Natural killer cell treated with Interleukin-12 subunit alpha and Interleukin-12 subunit beta and Interleukin-15 and Interleukin-18, amount 100 ng/mL, for 72 hours (primary cell): ENCODE measurements at regions not wholly inside any gene's neighbourhood (a gene's known extent, or its start where the extent isn't known, plus 50 kb on each side); places are given as distances from the start of the nearest gene placed in this dataset.
A peak's percentile ranks its signal among the peaks of the same experiment; 100 is the strongest.
"Not testable (repeated sequence)": the region's sequence is repeated elsewhere in the genome, so short reads cannot be mapped to it uniquely, and the experiment has no call there.

Experiments used
- ATAC-seq, 2 donors: fragments of 150-1000 bp; cut with Tn5 transposase in 1 of 2; sonication (Bioruptor Pico), chemical (Tn5 transposase) in 1 of 2; 2 replicates each; pipeline ENCODE4 v1.10.0; 2021
- DNase-seq: peaks from one replicate; pipeline ENCODE4 v3.0.0; 2022; ENCODE audit warnings: low spot score
- H3K27ac Mint-ChIP-seq, 2 donors: 1 replicate in 1 of 2; 2 replicates in 1 of 2; pipeline ENCODE4 v1.8.0; 2022; ENCODE audit warnings: mixed read lengths in 2 of 2, mild to moderate bottlenecking in 1 of 2, moderate library complexity in 1 of 2
- H3K27me3 Mint-ChIP-seq, 2 donors: 1 replicate in 1 of 2; 2 replicates in 1 of 2; pipeline ENCODE4 v1.8.0; 2022; ENCODE audit warnings: mixed read lengths in 2 of 2
- H3K36me3 Mint-ChIP-seq: one replicate; pipeline ENCODE4 v1.8.0; 2022; ENCODE audit warnings: mixed read lengths
- H3K4me1 Mint-ChIP-seq, 2 donors: 1 replicate in 1 of 2; 2 replicates in 1 of 2; pipeline ENCODE4 v1.8.0; 2022; ENCODE audit warnings: low read depth in 2 of 2, mixed read lengths in 2 of 2, mild to moderate bottlenecking in 1 of 2
- H3K4me3 Mint-ChIP-seq: one replicate; pipeline ENCODE4 v1.8.0; 2022; ENCODE audit warnings: mixed read lengths
- H3K9me3 Mint-ChIP-seq: 2 replicates; pipeline ENCODE4 v1.8.0; 2022; ENCODE audit warnings: mixed read lengths

DNA sequence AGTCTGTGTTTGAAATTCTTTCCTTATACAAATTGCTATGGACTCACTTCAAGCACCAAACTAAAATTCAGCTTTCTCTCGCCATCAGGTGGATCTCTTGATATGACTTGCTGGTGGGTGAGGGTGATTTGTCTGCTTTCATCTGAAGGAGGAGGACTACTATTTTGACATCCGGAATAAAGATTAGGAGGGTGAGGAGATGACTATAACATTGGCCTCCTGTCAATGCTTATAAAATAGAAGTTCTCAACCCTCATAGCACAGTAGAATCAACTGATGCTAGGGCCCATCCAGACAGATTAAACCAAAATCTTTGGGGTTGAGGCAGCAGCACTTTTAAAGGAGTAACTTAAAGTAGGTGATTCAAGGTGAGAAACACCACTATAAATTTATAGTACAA is 120.4 kb upstream of the DNAJC10 start:
- H3K4me1 Mint-ChIP-seq, result no peaks in the 10 kb centered on the region
- H3K9me3 Mint-ChIP-seq, result no peaks in the 10 kb centered on the region
- no peaks in the 10 kb centered on the region for H3K36me3 Mint-ChIP-seq
- no peak for ATAC-seq
- no peak overlapping the region for H3K27ac Mint-ChIP-seq
- H3K27me3 Mint-ChIP-seq, result peaks cover 3 to 10% of the 10 kb centered on the region in 2 donors
- no peak for DNase-seq
- H3K4me3 Mint-ChIP-seq, result no peak overlapping the region

DNA sequence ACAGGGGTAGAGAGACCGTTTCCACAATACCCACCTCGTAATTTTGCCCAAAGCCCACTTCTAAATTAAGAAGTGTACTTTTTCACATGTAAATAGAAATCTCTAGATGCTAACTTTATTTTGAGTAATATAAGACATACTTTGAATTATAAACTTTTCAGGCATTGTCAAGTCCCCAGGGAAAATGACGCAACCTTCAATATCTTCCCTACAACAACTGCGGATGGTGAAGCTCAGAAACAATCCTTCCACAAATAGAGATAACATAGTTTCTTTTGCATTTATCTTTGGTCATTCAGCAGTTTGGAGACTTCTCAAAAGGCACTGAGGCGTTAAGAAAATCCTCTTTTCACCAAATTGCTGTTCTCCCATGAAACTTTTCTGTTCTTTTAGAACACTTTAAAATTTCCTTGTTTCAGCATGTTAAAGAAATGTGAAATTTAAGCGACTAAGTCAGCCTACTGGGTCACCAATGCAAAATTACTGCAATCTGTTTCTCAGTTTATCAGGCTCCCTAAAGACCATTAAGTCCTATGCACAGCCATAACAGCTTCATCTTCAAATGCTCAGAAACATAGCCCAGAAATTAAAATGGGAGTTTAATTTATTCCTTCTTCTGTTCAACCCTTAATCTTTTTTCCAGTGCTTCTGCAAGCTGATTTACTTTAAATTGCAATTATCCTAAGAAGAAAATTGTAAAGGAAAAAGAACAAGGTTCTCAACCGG is 118.3 kb upstream of the DNAJC10 start:
- ATAC-seq, result no peak
- no peak overlapping the region for H3K27ac Mint-ChIP-seq
- no peaks in the 10 kb centered on the region for H3K9me3 Mint-ChIP-seq
- no peak overlapping the region for H3K4me3 Mint-ChIP-seq
- H3K27me3 Mint-ChIP-seq, result peaks cover 3 to 10% of the 10 kb centered on the region in 2 donors
- DNase-seq, result no peak
- H3K36me3 Mint-ChIP-seq, result no peaks in the 10 kb centered on the region
- no peaks in the 10 kb centered on the region for H3K4me1 Mint-ChIP-seq

DNA sequence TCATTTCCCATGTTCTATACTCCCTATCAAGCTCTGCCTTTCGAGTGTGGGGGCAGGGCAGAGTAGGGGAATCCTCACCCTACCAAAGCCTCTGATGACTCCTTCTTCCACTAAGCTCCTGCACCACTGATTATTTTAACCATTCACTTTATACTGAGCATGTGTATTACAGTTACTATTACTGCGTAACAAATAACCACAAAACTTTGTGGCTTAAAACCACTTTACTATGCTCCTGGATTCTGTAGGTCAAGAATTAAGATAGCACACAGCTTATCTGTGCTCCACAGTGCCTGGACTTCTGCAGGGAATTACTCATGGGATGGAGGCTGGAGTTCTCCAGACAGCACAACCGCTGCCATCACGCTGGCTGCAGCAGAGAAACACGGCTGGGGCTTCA is 117.4 kb upstream of the DNAJC10 start:
- DNase-seq (no peak), ATAC-seq (peak in 1 of 2 donors; percentile 11)
- Mint-ChIP-seq H3K27ac (no peak overlapping the region), H3K27me3 (peaks cover 0 to 5% of the 10 kb centered on the region in 2 donors), H3K36me3 (no peaks in the 10 kb centered on the region), H3K9me3 (no peaks in the 10 kb centered on the region), H3K4me3 (no peak overlapping the region), H3K4me1 (no peaks in the 10 kb centered on the region)

DNA sequence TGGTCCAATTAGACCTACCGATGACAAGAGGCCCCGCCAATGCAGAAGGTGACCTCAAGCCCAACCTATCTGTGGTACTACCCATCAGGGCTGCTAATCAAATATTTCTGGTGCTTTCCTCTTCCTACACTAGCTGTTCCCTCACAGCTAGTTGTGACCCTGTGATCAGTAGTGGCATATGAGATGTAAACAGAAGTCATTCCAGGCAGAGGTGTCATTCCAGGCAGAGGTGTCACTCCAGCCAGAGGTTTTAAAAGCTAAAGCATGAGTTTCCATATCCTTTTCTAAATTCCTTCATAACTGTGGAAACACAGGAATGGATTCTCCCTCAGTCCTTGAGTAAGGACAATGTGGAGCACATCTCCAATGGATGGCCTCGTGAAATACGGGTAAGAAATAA is 110.9 kb upstream of the DNAJC10 start:
- Mint-ChIP-seq H3K9me3 (no peaks in the 10 kb centered on the region), H3K27me3 (no peaks in the 10 kb centered on the region), H3K36me3 (no peaks in the 10 kb centered on the region), H3K4me1 (no peaks in the 10 kb centered on the region), H3K4me3 (no peak overlapping the region), H3K27ac (no peak overlapping the region)
- DNase-seq, result no peak
- no peak for ATAC-seq

DNA sequence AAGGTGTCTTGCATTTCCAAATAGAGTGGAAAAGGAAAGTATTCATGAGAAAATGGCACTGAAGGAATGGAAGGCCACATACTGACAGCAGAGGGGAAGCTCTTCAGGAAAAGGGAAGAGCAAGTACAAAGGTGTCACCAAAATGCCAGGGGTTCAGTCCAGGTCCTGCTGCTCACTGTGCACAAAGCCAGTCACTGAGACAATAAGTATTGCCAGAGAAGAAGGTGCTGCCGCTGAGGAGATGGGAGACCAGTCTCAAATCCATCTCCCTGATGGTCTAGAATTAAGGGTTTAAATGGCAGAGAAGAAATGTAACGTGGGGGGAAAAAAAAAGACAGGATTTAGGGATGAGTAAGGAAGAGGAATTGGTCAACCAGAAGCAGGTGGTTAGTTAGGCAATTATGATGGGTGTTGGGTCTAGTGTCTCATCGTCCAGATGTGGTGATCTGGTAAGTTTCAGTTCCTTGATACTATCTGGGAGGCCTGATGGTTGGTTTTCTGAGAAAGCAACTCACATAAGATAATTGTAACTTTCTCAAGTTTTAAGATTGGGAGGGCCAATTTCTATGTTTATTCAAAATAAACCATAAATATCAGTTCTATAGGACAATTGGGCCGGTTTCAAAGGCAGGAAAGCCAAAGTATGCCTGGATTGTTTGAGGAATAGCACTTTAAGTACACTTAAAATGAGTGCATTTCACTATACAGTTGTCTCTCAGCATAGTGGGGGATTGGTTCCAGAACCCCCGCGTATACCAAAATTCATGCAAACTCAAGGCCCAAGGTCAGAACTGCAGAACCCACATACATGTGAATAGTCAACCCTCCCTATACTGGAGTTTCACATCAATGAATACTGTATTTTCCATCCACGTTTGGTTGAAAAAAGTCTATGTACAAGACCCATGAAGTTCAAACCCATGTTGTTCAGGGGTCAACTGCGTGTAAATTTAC is 109.1 kb upstream of the DNAJC10 start:
- Mint-ChIP-seq H3K9me3 (no peaks in the 10 kb centered on the region), H3K4me3 (no peak overlapping the region)

DNA sequence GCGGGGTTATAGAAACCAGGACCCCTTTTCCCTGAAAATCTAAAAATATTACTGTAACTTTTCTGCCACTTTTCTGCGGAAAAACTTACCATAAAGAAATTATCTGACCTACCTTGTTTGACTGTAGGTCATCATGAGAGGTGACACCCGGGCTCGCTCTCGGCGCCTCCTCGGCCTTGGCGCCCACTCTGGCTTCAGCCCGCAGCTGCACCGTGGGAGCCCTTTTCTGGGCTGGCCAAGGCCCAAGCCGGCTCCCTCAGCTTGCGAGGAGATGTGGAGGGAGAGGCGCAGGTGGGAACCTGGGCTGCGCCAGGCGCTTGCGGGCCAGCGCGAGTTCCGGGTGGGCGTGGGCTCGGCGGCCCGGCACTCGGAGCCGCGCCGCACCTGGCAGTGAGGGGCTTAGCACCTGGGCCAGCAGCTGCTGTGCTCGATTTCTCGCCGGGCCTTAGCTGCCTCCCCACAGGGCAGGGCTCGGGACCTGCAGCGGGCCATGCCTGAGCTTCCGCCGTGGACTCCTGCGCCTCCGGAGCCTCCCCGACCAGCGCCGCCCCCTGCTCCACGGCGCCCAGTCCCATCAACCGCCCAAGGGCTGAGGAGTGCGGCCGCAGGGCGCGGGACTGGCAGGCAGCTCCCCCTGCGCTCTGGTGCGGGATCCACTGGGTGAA is 107.7 kb upstream of the DNAJC10 start:
- Mint-ChIP-seq H3K4me1 (no peaks in the 10 kb centered on the region), H3K27me3 (no peaks in the 10 kb centered on the region)

More for the DNA sequence above, 109.1 kb upstream of the DNAJC10 start:
- ATAC-seq, result no peak
- no peaks in the 10 kb centered on the region for H3K4me1 Mint-ChIP-seq
- H3K36me3 Mint-ChIP-seq, result no peaks in the 10 kb centered on the region
- no peaks in the 10 kb centered on the region for H3K27me3 Mint-ChIP-seq
- no peak for DNase-seq
- H3K27ac Mint-ChIP-seq, result no peak overlapping the region

DNA sequence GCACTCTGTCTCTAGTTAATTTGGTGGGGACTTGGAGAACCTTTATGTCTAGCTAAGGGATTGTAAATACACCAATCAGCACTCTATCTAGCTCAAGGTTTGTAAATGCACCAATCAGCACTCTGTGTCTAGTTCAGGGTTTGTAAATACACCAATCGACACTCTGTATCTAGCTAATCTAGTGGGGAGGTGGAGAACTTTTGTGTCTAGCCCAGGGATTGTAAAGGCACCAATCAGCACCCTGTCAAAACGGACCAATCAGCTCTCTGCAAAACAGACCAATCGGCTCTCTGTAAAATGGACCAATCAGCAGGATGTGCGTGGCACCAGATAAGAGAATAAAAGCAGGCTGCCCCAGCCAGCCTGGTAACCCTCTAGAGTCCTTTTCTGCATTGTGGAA is 107.1 kb upstream of the DNAJC10 start:
- not testable (repeated sequence) for ATAC-seq, H3K9me3 Mint-ChIP-seq, H3K27ac Mint-ChIP-seq, H3K27me3 Mint-ChIP-seq, H3K4me1 Mint-ChIP-seq, H3K4me3 Mint-ChIP-seq, H3K36me3 Mint-ChIP-seq, DNase-seq

More for the DNA sequence above, 107.7 kb upstream of the DNAJC10 start:
- no peaks in the 10 kb centered on the region for H3K36me3 Mint-ChIP-seq
- ATAC-seq (no peak), DNase-seq (no peak)
- no peak overlapping the region for H3K27ac Mint-ChIP-seq
- H3K9me3 Mint-ChIP-seq, result no peaks in the 10 kb centered on the region
- H3K4me3 Mint-ChIP-seq, result no peak overlapping the region

DNA sequence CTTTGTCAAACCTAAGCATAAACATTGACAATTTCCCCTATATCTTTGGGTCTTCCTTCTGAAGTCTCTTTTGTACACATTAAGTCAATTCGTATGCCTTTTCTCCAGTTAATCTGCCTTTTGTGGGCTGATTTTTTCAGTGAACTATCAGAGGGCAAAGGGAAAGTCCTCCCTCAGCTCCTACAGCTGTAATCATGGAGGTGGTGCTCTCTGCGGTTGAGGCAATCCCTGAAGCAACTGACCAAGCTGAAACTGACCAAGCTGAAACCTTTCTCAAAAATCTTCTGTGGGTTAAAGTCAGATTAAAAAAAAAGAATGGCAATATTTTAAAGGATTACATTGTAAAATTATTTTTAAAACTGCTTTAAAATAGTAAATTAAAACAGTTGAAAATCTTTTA is 105.8 kb upstream of the DNAJC10 start:
- Mint-ChIP-seq H3K4me3 (no peak overlapping the region), H3K9me3 (no peaks in the 10 kb centered on the region), H3K4me1 (no peaks in the 10 kb centered on the region), H3K36me3 (no peaks in the 10 kb centered on the region), H3K27me3 (no peaks in the 10 kb centered on the region), H3K27ac (no peak overlapping the region)
- DNase-seq (no peak), ATAC-seq (no peak)

DNA sequence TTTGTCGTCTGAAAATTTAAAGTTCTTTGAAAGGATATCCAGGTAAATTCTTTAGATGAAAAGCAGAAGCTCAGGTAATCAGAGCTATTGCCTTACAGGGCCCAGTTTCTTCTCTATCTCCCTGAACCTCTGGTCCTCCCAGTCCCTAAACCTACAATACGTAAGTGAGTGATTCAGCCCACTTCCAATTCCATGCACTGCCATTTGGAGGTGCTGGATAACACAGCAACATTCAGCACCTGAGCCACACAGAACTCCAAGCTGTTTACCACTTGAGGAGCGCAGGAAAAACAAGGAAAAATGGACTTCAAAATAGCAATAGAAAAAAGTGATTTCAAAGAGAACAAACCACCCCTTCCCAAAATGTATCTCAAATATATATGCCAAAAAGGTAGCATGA is 105.0 kb upstream of the DNAJC10 start:
- no peak for DNase-seq
- H3K4me3 Mint-ChIP-seq, result no peak overlapping the region

DNA sequence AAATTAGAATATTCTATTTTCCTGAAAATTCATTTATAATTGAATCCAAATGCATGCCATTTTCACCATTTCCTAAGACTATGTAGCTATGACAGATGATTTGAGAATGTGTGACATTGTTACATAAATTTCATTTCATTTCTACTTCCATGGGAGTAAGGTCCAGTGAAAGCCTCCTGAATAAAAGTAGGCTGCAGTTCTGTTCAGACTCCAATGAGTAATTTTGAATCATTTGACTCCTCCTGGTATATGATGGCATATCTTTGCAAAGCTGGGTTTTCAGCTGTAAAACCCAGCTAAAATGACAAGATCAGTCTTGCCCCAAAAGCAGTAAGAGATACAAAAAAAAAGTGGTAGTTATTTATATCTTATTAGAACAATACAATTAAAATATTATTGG is 101.0 kb upstream of the DNAJC10 start:
- Mint-ChIP-seq H3K9me3 (no peaks in the 10 kb centered on the region), H3K4me1 (no peaks in the 10 kb centered on the region), H3K36me3 (no peaks in the 10 kb centered on the region), H3K4me3 (no peak overlapping the region), H3K27ac (no peak overlapping the region), H3K27me3 (peaks cover 2 to 12% of the 10 kb centered on the region in 2 donors)
- no peak for ATAC-seq
- no peak for DNase-seq

More for the DNA sequence above, 105.0 kb upstream of the DNAJC10 start:
- H3K27ac Mint-ChIP-seq, result no peak overlapping the region
- no peak for ATAC-seq
- no peaks in the 10 kb centered on the region for H3K9me3 Mint-ChIP-seq
- H3K36me3 Mint-ChIP-seq, result no peaks in the 10 kb centered on the region
- H3K4me1 Mint-ChIP-seq, result no peaks in the 10 kb centered on the region
- no peaks in the 10 kb centered on the region for H3K27me3 Mint-ChIP-seq

DNA sequence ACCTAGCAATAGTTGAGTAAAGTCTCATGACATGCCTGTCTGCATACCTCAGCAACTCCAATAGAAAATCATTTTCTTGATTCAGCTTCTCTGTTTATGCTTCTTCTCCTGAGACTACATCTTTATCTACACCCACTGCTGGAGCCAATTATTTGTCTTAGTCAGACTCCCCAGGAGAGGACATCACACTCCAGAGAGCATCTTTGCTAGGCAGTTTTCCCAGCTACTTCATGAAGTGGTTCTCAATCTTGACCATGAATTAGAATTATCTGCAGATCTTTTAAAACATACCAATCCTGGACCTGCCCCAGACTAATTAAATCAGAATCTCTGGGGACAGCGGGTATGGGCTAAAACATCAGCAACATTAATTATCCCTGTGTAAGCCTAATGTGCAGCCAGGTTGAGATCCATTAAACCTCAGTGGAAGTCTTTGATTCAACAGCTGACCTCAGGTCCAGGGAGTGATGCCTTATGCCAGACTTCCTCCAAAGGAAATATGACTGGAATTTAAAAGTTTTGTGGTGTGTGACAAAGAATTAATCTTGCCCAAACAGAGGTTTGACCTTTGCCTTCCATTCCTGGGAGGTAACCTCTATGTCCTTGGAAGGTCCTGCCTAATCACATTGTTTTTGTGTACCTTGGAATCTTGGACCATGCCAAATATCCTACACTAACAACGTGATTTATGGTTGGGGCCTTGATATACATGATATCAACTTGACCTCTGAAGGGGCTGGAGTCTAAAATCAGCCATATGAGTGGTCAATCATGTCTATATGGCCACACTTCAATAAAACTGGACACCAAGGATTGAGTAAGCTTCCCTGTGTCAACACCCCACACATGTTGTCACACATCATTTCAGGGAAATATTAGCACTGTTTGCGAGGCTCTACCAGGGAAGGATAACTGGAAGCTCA is 99.3 kb upstream of the DNAJC10 start:
- Mint-ChIP-seq H3K27me3 (peaks cover 2 to 20% of the 10 kb centered on the region in 2 donors), H3K27ac (no peak overlapping the region), H3K36me3 (no peaks in the 10 kb centered on the region), H3K4me3 (no peak overlapping the region), H3K4me1 (no peaks in the 10 kb centered on the region), H3K9me3 (no peaks in the 10 kb centered on the region)
- DNase-seq (no peak), ATAC-seq (no peak)

DNA sequence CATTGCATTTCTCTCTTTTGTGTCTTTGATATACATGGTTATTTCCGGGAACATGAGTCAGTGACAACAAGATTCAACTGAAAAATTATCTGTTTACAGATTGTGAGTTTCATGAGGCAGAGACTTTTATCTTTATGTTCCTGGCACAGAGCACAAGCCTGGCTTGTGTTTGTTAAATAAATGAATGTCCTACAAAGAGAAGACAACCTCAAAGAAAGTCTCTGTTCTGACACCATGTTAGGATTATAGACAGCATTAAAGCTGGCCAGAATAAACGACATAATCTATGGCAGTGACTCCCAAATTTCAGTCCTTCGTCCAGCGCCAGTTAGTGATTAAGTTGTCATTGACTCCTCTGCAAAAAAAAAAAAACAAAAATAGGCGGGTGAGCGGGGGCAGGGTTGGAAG is 97.4 kb upstream of the DNAJC10 start:
- DNase-seq (no peak), ATAC-seq (no peak)
- Mint-ChIP-seq H3K9me3 (no peaks in the 10 kb centered on the region), H3K27me3 (peaks cover 2 to 20% of the 10 kb centered on the region in 2 donors), H3K27ac (no peak overlapping the region), H3K4me3 (no peak overlapping the region), H3K36me3 (no peaks in the 10 kb centered on the region), H3K4me1 (no peaks in the 10 kb centered on the region)

DNA sequence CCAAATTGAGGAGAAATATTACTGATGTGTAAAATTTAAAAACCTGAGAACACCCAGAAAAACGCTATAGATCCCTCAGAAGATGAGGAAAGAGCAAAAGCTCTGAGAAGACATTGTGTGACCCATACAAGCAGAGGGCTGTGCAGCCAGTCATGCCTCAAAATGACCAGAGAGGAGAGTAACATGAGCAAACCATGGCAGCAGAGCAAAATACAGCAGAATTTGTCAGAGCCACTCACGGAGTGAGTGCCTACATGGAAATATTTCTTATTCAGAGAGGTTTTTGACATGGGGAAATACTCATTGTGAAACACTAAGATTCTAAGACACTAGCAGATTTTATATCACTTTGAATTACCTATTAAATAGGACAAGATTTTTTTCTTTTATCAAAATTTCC is 96.8 kb upstream of the DNAJC10 start:
- H3K27me3 Mint-ChIP-seq, result peaks cover 2 to 20% of the 10 kb centered on the region in 2 donors
- no peak overlapping the region for H3K27ac Mint-ChIP-seq
- H3K36me3 Mint-ChIP-seq, result no peaks in the 10 kb centered on the region
- ATAC-seq (no peak), DNase-seq (no peak)
- no peak overlapping the region for H3K4me3 Mint-ChIP-seq
- H3K9me3 Mint-ChIP-seq, result no peaks in the 10 kb centered on the region
- no peaks in the 10 kb centered on the region for H3K4me1 Mint-ChIP-seq
